CD4-positive, alpha-beta T cell treated with Interleukin-17A for 1 hour (primary cell): ENCODE measurements at regions not wholly inside any gene's neighbourhood (a gene's known extent, or its start where the extent isn't known, plus 50 kb on each side); places are given as distances from the start of the nearest gene placed in this dataset.
"Not testable (repeated sequence)": the region's sequence is repeated elsewhere in the genome, so short reads cannot be mapped to it uniquely, and the experiment has no call there.

ENCODE experiments used
- DNase-seq: peaks from one replicate; pipeline ENCODE4 v3.0.0-alpha.2; 2020

DNA sequence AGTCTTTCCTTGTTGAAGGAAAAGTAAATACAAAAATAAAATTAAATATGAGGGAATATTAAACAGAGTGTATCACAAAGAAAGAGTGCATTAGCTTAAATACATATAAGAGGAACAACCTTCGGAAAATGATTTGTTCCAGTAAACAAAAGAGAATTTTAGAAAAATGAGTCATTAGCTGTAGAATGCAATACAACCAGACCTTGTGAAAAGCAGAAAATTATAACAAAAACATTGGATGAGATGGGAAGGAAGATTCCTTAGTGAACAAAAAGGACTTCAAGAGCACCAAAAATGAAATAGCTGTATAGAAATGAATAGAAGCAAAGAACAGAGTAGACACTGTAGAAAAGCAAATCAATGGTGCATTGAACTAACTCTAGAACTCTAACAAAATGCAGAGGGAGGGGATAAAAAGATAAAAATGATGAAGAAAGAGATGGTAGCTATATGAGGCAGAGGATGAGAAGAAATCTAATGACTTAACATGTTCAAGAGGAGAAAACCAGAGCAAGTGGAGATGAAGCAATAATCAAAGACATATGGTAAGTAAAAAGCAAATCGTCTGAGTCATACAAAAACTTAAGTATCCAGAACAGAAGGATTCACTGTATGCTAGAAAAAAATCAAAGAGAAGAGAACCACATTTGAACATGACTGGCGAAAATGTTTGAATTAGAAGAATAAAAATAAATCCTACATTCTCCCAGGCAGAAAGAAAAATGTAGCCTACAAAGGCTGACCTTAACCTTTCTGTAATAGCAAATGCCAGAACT, 190.5 kb downstream of the TMEM26 start:
- DNase-seq: no peak

DNA sequence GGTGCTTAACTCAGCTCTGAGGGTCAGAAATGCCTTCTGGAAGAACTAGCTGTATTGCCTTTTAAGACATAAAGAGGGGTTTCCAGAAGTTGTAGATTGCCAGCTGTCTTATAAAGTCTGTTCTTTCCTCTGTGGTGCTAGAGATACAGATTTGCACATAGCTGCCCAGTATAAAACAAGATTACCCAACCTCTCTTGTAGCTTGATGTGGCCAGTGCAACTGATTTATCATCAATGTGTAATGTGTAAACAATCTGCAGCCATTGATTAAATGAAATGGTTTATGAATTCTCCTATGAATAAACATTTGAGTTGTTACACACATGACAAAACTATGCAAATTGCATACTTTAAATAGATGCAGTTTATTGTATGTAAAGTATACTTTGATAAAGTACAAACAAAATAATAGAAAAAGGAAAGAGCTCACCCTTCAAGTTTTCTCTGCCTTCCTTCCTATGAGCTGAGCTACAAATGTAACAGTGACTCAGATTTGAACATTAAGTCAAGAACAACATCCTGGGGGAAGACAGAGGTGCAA, 195.2 kb downstream of the TMEM26 start:
- DNase-seq: no peak

DNA sequence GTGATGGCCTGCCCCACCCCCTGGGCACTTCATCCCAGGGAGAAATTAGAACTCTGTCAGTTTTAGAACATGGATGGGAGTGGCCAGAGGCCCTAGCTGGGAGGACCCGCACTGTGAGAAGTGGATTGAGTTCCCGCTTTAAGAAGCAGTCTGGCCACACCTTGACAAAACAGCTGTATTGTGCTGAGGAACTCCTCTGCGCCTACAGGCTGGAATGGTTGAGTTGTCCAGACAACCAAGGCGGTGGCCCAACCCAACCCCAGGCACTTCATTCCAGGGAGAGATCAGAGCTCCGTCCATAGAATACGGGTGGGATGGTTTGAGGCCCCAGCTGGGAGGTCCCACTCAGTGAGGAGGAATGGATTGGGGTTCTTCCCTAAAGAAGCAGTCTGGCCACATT, 196.0 kb downstream of the TMEM26 start:
- DNase-seq: no peak

DNA sequence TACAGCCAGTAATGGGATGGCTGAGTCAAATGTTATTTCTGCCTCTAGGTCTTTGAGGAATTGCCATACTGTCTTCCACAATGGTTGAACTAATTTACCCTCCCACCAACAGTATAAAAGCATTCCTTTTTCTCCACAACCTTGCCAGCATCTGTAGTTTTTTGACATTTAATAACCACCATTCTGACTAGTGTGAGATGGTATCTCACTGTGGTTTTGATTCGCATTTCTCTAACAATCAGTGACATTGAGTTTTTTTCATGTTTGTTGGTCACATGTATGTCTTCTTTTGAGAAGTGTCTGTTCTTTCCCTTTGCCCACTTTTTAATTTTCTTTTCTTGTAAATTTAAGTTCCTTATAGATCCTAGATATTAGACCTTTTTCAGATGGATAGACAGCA, 200.9 kb downstream of the TMEM26 start:
- not testable (repeated sequence) for DNase-seq

DNA sequence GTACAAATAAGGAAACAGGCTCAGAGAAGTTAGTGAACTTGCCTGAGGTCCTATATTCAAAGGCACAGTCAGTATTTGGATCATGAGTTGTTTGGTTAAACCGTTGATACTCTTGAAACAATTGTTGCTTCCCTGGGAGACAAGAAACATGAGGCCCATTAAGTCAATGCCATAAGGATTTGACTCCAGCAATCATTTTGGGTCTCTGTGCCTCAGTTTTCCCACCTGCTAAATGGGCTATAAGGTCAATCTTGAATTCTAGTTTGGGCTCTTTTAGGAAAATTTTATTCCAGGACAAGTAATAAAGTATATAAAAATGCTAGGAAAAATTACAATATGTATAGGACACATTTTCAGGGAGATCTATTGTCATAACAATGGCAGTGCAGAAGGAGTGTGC, 202.1 kb downstream of the TMEM26 start:
- DNase-seq: no peak

DNA sequence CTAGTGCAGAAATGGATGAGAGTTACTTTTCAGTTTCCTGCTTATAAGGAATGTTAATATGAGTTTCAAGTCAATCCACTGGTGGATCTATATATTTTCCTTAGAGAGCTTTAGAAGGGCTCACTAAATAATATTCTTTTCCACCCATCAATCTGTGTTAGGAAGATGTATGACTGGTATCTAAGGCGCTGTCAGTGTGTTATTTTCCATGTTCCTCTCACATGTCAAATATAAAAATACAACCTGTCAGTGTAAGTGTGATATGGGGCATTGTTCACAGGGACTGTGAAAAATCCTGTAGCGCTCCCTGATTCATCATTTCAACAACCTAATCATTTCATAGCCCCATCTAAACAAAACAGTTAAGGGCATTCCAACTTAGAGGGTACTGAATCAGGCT, 203.1 kb downstream of the TMEM26 start:
- DNase-seq: no peak

DNA sequence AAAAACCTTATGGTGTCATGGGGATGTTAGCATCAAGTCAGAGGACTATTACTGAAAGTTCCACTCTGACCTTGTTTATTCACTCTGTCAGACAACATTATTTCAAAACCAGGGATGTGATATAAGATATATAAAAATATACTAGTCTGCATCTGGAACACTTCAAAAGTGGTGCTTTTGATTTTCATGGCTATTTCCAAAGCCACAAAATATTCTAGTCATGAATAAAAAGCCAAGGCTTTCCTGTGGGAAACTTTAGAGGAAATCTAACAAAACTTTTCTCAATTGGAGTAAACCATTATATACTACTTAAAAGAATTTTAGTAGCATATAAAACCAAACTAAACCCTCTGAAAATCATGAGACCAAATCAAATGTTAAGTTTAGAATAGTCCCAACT, 205.2 kb downstream of the TMEM26 start:
- DNase-seq: no peak

DNA sequence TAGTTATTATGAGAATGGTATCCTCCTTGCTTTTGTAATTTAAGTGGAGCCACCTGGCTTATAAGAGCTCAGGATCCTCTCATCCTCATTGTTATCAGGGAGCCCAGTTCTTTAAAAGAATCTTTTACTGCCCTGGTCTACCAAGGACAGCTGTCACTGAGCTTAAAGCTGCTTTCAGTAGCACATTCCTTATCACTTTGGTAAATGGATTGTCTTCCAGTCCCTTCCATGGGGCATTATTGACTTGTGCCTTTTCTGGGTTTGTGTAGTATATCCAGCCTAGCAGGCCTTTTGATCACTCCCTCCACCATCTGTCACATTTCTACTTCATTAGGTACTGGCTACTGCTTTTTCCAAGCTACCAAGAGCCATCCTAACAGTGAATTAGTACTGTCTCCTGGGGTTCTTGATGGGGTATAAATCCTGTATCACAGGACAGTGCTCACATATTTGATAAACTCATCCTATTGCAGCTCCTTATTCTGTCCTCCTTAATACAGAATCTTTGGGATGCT, 208.9 kb downstream of the TMEM26 start:
- DNase-seq: no peak

DNA sequence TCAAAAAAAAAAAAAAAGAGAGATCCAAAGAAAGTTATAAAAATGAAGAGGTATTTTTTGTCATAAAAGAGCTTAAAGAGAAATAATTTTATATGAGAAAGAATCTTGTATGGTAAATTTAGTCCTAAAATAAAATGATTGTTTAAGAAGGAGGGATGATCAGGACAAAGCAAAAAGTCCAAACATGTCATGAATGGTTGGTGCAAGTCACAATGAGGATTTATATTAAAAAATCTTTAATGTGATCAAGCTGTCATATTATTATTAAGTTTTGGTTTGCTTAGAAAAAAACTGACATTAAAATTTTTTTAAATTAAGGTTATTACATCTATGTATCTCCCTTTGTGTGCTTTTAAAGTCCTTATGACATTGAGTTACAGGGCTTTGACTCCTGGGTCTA, 220.4 kb downstream of the TMEM26 start:
- no peak for DNase-seq

DNA sequence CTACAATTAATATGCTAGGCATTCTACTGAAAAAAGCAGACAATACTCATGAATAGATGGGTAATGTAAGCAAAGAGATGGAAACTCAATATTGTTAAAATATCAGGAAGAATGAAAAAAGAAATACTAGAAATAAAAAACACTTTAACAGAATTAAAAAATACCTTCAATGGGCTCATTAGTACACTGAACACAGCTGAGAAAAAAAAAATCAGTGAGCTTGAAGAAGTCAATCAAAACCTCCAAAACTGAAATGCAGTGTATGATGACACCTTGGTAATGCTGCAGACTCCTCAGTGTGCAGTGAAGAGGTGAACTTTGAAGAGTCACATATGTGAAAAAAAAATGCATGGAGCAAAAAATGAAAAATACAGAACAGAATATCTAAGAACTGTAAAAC, 227.2 kb downstream of the TMEM26 start:
- no peak for DNase-seq

DNA sequence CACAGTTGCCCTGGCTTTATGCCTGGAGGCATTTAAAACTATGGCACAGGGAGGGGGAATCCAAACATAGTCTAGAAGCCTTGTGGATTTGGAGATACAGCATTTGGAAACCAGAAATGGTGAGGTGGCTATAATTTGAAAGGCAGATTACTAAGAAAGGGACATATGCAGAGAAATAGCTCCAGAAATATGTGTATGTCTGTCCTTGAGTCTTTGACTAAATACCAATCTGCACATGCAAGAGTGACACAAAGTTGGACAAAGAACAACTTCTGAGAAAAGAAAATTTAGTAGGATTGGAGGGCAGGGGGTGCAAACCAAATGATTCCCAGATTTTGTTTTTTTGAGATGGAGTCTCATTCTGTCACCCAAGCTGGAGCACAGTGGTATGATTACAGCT, 229.6 kb downstream of the TMEM26 start:
- DNase-seq: no peak

DNA sequence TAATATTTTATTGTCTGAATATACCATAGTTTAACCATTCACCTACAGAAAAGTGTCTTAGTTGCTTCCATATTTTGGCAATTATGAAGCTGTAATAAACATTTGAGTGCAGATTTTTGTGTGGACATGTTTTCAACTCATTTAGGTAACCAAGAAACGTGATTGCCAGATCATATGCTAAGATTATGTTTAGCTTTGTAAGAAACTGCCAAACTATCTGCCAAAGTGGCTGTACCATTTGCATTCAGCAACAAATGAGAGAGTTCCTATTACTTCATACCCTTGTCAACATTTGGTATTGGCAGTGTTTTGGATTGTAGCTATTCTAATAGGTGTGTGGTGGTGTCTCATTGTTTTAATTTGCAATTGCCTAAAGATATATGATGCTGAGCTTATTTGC, 233.5 kb downstream of the TMEM26 start:
- no peak for DNase-seq

DNA sequence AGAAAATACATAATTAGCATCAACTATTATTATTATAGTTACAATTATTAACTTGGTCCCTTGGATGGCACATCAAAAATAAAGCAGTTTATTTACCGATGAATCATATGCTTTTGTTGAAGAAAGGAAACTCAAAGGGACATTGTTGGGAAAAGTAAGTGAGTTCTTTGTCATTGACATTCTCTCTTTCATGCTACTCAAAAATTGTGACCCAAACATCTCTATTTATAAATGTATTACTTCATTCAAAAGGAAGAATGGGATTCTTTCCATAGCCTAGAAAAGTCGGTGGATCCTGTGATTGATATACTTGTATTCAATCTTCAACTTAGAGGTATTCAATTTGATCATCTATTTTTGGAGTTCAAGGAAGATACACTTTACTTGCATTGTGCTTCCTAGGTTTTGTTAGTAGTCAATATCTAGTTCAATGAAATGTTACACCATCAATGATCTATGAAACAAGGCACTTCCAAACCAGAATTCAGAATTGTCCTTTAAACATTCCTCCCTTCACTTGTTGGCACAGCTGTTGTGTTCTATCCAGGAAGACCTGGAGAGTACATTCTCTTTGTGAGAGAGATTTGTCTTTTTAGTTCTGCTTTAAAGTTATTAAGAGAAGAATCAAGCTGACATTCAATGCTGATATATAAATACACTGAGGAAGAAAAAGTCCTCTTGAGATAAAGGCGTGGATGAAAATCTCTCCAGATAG, 235.2 kb downstream of the TMEM26 start:
- no peak for DNase-seq

DNA sequence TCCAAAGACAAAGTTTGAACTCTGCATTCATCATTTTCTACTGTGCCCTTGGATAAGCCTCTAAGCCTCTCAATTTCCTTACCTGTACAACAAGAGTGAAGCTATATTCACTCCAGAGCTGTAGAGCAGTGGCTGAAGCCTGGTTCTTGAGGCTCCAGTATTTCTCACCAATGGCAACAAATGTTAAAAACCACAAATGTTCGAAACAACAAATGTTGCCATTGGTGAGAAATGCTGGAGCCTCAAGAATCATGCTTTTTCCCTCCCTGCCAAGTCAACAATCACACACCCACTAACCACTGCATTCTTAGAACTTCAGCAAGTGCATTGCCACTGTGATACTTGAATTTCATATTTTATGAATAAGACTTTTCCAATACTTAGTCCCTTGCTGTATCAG, 237.9 kb downstream of the TMEM26 start:
- no peak for DNase-seq

DNA sequence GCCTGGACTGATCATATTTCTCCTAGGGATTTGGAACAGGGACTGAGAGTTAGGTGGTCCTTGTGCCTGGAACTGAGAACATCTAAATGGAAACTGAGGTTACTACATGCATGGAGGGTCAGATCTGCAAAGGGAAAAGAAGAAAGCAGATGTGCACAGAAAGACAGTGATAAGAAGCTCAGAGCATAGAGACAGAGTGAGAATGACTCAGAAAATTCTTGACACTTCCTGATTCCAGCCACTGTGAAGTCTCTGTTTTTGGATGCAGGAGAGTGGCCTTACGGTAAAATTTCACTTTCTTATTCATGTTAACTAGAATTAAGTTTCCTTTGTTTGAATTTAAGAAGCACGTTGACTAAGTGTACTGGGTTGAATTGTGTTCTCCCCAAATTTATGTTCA, 241.7 kb downstream of the TMEM26 start:
- no peak for DNase-seq

DNA sequence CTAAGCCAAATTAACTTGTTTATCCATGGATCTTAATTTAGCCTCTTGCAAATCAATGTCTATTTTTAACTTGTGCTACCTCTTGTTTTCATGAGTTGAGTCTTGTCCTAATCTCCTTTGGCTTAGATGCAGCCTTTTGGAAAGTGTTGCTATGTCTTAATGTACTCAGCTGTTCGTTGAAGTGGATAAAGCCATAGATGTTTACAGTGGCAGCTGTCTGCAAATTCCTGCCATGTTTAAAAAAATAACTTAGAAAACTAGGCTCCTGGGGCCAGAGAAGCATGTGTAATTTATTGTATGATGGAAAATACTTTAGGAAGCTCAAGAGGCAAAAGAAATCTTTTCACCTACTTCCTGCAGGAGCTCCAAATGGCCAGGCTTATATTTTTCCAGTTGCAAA, 253.1 kb upstream of the RHOBTB1 start:
- no peak for DNase-seq

DNA sequence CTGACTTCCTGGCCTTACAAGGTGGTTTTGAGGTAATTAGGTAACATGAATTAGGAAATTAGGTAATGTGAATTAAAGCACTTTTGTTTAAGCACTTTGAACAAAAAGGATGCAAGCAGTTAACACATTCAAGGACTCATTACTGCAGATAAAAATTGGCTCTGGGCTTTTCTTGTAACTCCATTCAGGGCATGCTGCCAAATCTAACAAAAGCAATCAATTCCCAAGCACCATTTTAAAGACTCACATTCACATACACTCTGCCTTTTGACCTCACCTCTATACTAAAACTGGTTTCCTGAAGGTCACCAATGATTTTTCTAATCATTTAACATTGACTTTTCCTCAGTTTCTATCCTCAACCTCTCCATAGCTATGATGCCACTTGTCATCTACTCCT, 251.2 kb upstream of the RHOBTB1 start:
- DNase-seq: no peak

DNA sequence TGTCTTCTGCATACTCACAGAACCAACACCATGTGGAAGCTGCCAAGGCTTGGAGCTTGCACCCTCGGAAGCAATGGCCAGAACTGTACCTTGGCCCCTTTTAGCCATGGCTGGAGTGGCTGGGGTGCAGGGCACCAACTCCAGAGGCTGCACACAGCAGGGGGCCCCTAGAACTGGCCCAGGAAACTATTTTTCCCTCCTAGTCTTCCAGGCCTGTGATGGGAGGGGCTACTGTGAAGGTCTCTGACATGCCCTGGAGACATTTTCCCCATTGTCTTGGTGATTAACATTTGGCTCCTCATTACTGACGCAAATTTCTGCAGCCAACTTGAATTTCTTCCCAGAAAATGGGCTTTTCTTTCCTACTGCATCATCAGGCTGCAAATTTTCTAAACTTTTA, 248.6 kb upstream of the RHOBTB1 start:
- DNase-seq: not testable (repeated sequence)

DNA sequence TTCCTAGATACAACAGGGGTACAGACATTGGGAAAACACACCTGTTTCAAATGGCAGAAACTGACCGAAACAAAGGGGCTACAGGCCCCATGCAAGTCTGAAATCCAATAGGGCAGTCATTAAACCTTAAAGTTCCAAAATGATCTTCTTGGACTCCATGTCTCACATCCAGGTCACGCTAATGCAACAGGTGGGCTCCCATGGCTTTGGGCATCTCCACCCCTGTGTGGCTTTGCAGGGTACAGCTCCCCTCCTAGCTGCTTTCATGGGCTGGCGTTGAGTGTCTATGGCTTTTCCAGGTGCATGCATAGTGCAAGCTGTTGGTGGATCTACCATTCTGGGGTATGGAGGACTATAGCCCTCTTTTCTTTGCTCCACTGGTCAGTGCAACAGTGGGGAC, 248.1 kb upstream of the RHOBTB1 start:
- DNase-seq: no peak

DNA sequence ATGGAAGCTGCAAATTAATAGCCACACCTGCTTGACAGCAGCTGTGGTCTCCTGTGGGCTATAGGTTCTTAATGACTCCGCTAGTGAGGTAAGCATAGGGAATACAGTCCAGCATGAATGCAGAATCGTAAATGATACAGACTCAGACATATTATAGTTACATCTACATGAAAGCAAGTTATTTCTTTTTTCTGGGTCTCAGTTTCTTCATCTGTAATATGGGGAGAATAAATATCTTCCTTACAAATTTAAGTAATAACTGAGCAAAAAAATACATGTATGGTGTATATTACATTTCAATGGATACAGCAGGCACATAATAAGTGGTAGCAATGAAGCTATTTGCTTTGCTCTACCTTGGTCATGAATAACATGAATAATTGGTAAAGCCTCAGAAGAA, 245.9 kb upstream of the RHOBTB1 start:
- DNase-seq: no peak

DNA sequence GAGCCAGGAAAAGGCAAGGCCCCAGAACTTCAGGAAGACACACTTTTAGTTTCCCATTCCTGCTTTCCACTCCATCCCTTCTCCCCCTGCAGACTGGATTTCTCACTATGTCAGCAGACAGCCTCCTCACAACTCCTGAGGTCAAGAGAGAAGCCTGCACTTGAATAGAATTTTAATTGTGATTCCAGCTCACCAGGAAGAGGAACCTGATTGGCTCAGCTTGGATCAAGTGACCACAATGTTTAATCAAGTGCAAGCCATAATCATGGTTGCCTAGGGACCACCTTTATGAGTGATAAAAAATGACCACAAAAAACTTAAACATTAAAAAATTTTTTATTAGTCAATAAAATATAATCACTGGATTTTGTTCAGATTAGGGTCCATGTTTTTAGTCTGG, 244.7 kb upstream of the RHOBTB1 start:
- DNase-seq: no peak

DNA sequence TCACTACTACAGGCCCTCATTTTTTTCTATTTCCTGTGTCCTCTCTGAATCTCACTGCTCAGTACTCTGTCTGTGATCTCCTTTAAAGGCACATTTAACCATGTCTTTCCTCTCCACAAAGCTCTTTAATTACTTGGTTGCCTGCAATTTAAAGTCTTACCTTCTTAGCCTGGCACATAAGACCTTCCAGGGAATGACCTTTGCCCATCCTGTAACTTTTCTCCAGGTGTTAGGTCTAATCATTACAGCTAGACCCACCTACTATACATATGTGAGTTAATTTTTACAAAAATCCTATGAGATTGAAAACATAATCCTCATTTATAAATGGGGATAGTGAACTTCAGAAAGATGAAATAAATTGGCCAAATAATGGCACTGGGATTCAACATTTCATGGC, 244.1 kb upstream of the RHOBTB1 start:
- no peak for DNase-seq

DNA sequence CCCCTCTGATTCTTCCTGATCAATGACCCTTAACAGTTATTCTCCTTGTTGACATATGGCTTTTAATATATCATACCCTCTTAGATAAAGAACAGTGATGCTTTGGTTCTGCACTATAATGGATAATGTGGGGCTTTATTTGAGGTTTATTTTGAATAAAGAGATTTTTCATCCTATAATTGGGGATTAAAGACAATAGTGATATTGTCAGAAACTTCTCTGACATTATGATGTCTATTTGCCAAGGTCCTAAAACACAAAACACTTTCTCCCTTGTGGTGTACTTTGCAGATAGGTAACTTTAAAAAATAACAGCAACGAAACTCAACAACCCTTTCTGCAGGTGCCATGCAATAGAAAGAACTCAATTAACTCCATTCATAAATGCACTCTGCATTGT, 243.6 kb upstream of the RHOBTB1 start:
- DNase-seq: no peak

DNA sequence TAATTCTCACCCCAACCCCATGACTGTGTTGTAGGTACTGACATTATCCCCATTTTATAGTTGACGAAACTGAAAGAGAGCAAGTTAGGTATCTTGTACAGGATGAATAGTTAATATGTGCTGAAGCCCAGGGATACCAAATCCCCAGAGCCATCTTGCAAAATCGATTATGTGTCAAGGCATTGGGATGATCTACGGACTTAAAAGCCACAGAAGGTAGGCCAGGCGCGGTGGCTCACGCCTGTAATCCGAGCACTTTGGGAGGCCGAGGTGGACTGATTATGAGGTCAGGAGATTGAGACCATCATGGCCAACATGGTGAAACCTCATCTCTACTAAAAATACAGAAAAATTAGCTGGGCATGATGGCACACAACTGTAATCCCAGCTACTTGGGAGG, 242.4 kb upstream of the RHOBTB1 start:
- DNase-seq: no peak
